SW 1271 (cell line): ENCODE measurements at regions not wholly inside any gene's neighbourhood (a gene's known extent, or its start where the extent isn't known, plus 50 kb on each side); places are given as distances from the start of the nearest gene placed in this dataset.
"Not testable (repeated sequence)": the region's sequence is repeated elsewhere in the genome, so short reads cannot be mapped to it uniquely, and the experiment has no call there.

Experiments used
- DNase-seq, 2 experiments: peaks; one replicate each; lab custom pipeline; 2025; lab: John Stamatoyannopoulos, UW

GRCh38 chr2:53366543-53366942 lies 401.1 kb upstream of the CHAC2 start:
- DNase-seq: no peak

DNA sequence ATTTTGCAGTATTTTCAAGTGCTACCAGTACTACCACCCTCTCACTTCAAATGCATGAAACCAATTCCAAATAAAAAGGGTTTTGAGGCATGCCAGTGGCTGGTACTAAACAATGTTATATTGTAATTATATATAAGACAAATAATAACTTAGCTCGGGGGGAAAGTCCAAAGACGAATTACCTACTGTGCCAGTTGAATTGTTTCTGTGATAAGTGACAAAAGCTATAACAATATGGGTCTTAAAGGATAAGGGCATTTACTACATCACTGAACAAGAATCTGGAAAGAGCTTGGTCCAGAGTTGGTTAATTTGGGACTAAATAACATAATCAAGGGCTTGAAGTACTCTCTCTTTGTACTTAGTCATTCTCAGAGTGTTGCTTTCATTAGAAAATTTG lies 404.7 kb upstream of the CHAC2 start:
- no peak for DNase-seq

GRCh38 chr2:53356291-53356905 lies 411.2 kb upstream of the CHAC2 start:
- no peak for DNase-seq

DNA sequence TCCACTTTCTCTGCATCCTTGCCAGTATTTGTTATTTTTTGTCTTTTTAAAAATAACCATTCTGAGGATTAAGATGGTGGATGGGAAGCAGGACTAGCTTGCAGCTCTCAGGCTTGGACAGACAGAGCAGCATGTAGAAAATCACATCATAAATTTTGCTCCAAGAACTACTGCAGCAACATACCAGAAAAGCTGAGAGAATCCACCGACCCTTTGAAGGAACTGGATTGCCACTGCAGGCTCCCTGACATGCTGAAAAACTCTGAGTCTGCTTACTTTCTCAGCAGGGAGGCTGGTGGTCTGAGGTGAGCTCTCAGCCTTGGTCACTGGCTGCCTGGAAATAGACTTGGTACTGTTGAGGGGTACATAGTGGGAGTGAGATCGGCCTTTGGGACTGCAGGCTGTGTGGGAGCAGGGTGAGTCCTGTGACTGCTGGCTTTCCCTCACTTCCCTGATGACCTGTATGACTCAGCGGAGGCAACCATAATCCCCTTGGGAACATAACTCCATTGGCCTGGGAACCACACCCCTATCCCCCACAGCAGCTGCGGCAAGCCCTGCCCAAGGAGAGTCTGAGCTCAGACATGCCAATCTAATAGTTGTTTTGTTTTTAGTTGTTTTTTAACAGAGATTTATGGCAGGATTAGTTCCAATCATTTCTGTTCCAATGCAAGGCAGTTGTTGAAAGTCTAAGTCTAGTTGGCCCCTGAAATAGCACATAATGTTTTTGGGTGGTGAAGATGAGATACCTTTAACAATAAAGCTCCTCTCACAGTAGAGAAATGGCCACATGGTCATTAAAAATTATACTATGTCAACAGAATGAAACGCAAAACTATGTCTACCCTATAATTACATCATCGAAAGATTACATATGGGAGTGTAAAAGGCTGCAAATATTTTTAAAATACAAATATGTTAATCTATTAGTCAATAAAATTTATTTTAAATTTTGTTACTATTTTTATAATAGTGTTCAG lies 414.2 kb upstream of the CHAC2 start:
- no peak for DNase-seq

DNA sequence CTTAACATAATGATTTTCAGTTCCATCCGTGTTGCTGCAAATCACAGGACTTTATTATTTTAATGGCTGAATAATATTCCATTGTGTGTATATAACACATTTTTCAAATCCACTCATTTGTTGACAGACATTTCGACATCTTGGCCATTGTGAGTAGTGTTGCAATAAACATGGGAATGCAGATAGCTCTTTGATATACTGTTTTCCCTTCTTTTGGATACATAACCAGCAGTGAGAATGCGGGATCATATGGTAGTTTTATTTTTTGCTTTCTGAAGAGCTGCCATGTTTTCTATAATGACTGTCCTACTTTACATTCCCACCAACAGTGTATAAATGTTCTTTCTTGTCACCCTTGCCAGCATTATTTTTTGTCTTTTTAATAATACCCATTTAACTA lies 420.3 kb upstream of the CHAC2 start:
- no peak for DNase-seq

DNA sequence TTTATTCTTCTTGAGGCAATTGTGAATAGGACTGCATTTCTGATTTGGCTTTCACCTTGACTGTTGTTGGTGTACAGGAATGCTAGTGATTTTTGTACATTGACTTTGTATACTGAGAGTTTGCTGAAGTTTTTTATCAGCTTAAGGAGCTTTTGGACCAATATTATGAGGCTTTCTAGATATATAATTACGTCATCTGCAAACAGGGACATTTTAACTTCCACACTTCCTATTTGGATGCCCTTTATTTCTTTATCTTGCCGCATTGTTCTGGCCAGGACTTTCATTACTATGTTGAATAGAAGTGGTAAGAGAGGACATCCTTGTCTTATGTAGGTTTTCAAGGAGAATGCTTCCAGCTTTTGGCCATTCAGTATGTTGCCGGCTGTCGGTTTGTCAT lies 425.4 kb upstream of the CHAC2 start:
- DNase-seq: no peak

- DNase-seq: no peak
Observed at GRCh38 chr2:53334610-53335009, 433.0 kb upstream of the CHAC2 start.

GRCh38 chr2:53331667-53332066 lies 435.9 kb upstream of the CHAC2 start:
- no peak for DNase-seq

DNA sequence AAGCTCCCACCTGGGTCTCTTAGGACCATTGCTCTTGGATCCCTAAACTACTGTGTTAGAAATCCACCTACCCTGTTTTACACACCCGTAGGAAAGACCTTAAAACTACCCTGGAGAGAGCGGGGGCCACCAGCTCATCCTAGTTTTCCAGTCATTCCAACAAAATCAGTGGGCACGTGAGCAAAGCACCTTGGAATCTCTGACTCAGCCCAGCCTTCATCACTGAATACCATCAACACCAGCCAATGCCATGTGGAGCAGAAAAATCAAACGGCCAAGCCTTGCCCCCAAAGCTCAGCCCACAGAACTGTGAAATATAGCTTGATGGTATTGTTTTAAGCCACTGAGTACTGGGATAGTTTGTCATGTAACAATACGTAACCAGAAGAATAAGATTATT lies 449.7 kb upstream of the CHAC2 start:
- no peak for DNase-seq

DNA sequence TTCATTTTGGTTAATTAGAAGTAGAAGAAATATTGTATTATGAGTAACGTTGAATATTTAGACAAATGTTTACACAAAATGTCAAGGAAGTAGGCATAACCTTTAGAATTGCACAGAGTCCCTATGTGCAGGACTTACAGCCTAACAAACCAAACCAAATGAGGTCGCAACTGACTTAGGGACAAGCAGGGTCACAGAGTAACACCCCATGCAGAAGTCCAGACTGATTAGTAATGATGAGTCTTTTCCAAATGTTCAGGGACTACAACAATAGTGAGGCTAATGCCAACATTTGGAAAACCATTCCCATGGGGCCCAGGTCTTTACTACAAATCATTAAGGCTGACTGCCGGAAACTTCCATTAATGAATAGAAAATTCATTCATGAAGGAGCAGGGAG lies 452.5 kb upstream of the CHAC2 start:
- DNase-seq: no peak

DNA sequence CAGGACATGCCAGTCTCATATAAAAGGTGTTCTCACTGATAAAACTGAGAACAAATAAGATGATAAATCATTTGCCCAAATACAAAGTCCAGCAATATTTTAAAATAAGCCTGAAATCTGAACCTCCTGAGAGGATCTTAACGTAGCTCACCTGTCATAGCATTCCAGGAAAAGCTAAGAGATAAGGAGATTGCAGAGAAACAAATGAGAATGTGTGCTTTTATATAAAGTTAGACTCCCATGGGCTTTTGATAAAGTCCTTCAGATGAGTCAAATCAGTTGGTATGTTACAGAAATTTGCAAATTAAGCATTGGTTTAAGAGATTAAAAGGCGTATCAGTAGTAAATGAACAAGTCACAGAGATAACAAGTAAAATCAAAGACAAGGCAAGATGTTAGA lies 452.9 kb upstream of the CHAC2 start:
- no peak for DNase-seq

DNA sequence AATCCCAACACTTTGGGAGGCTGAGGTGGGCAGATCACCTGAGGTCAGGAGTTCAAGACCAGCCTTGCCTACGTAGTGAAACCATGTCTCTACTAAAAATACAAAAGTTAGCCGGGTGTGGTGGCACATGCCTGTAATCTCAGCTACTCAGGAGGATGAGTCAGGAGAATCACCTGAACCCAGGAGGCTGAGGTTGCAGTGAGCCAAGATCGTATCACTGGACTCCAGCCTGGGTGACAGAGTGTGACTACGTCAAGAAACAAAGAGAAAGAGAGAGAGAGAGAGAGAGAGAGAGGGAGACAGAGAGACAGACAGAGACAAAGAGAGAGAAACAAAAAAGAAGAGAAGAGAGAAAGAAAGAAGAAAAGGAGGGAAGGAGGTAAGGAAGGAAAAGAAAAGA lies 454.0 kb upstream of the CHAC2 start:
- DNase-seq: not testable (repeated sequence)

- no peak for DNase-seq
Observed at GRCh38 chr2:53312721-53313120, 454.9 kb upstream of the CHAC2 start.

GRCh38 chr2:53312181-53312580 lies 455.4 kb upstream of the CHAC2 start:
- no peak for DNase-seq

DNA sequence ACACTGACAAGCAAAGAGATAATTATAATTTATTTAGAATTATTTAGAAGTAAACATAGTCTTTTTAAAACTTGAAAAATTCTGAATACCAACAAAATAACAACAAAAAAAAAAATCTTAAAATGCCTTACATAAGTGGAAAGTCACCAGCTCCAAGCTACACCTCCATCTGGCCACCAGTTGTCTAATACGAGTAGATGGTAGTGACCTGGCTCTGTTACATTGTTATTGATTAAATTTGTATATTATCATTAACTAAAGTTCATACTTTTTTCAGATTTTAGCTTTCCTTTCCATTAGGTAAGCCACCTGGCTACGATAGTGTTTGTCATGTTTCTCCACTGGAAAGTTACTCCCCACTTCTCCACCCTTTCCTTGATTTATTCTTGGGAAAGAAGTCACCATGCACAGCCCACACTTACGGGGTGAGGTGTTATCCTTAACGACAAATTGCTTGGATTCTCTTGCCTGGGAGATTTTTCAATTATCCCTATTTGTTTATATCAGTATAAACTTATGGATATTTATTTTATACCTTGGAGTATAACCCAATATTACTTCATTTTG lies 464.5 kb upstream of the CHAC2 start:
- DNase-seq: no peak

- DNase-seq: no peak
Observed at GRCh38 chr2:53302455-53302854, 465.1 kb upstream of the CHAC2 start.

DNA sequence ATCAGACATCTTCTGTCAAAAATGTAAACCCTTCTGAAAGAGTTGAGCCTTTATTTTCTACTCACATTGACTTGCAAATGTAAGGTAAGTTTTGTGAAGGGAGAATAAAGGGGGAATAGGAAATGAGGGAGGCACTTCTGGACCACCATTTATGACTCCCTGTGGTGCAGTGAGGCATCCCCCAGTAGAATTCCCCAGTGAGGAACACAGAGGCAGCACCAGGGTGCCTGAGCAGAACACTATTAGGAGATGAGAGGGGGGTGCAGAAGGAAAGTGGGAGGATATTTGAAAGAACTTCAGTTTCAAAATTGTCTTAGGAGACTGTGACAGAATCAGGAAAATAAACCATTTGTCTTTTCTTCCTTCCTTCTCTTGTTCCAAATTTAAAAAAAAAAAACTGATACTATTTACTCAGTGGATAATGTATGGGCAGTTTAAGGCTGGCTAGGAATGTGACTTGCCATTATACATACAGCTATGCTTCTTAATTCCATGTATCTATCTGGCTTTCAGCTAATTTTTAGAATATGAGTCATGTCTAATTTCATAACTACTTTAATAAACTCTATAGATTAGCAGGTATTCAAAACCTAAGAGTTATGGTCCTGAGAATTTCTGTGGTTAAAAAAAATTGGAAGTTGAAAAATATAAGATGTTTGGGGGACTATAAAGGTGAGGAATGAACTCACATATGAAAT lies 478.1 kb upstream of the CHAC2 start:
- DNase-seq: no peak

DNA sequence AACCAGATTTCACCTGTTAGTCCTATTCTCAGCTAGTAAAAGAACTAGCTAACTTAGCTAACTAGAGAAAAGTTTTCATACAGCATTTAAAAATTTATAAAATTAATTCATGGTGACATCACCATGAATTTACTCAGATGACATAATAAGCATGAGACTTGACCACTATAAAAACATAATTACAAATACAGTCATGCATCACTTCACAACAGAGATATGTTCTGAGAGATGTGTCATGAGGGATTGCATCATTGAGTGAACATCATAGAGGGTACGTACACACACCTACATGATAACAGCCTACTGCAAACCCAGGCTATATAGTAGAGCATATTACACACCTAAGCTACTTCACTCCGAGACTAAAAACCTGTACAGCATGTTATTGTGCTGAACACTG lies 481.3 kb upstream of the CHAC2 start:
- DNase-seq: no peak

- DNase-seq: no peak
Observed at GRCh38 chr2:53275743-53276142, 491.9 kb upstream of the CHAC2 start.

DNA sequence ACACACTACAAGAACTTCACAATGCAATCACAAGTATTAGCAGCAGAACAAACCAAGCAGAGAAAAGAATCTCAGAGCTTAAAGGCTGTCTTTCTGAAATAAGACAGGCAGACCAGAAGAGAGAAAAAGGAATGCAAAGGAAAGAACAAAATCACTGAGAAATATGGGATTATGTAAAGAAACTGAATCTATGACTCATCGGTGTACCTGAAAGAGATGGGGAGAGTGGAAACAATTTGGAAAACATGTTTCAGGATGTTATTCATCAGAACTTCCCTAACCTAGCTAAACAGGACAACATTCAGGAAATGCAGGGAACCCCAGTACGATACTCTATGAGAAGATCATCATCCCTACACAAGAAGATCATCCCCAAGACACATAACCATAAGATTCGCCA lies 499.0 kb upstream of the CHAC2 start:
- DNase-seq: no peak

- no peak for DNase-seq
Observed at GRCh38 chr2:53268086-53268485, 499.5 kb upstream of the CHAC2 start.

GRCh38 chr2:53265544-53266299 lies 501.9 kb upstream of the CHAC2 start:
- no peak for DNase-seq
